Putamen (tissue), 1 donor: ENCODE measurements at regions not wholly inside any gene's neighbourhood (a gene's known extent, or its start where the extent isn't known, plus 50 kb on each side); places are given as distances from the start of the nearest gene placed in this dataset.

Experiments used
- DNase-seq: peaks from one replicate; pipeline ENCODE4 v3.0.0-alpha.2; 2016; ENCODE audit warnings: low spot score

DNA sequence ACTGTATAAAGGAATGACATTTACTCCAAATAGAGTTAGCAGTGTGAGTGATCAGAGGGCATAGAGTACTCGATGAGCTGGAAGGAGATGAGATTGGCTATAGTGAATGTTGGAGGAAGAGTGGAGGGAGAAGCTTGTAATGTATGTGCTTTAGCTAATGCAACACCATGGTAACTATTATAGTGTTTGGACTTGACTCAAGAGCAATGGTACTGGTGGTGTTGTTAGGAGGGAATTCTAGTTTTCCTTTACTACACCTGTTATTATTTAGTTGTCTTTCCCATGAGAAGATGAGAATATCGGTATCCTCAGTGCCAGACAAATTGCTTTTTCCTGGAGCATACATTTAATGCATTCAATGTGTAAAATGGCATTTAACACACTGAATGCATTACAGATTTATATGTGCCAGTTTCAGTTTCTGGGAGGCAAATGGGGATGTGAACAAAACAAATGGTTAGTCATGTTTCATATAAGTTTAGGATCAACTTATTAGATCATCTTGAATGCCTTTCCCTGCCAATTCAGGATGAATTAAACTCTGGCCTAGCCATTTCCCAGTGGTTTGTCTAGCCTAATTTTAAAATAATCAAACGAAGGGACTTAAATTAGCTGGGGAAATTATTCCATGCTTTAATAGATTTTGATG lies 291.1 kb upstream of the ADAMTS5 start:
- DNase-seq = no peak

DNA sequence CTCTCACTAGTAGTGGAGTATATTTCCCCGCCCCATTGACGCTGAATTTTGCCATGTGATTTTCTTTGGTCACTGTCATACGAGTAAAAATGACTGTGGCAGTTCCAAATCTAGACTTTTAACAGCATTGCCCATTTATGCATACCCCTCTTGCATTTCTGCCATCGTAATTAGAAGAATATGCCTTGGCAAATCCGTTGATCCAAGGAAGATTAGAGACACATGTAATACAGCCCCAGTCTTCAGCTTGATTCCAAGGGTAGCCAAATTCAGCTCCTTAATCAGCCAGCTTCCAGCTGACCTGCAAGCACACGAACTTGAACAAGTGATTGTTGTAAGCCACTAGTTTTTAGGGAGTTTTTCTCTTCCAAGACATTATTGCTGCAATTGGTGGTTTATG lies 290.3 kb upstream of the ADAMTS5 start:
- no peak for DNase-seq

DNA sequence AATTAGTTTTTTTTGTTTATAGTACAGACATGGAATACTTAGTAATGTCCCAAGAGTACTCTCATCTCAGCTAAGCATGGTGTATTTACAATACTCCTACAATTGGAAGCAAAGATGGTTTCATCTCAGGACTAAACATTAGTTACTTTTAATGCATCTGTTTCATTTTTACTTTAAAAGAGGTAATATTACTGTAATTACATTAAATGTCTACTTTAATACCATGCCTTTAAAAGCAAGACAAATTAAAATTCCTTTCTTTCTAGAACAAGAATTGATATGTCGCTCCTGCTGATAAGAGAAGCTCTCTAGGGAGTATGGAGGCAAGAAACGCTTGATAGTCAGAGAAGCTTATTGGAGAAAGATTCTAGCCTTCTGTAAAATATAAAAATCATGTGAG lies 284.9 kb upstream of the ADAMTS5 start:
- DNase-seq = no peak

DNA sequence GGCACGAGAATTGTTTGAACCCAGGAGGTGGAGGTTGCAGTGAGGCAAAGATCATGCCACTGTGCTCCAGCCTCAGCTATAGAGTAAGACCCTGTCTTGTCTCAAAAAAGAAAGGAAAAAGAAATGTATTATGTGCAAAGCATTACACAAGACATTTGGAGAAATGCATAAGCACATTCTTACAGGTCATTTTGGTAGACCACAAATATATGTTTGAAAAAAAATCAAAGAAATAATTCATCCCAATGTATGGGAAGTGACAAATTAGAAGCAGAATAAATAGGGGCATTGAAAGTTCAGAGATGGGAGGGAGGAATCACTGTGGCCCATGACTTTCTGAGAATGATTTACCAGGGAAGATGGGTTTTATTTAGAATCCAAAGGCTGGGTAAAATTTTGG lies 283.5 kb upstream of the ADAMTS5 start:
- DNase-seq = no peak

DNA sequence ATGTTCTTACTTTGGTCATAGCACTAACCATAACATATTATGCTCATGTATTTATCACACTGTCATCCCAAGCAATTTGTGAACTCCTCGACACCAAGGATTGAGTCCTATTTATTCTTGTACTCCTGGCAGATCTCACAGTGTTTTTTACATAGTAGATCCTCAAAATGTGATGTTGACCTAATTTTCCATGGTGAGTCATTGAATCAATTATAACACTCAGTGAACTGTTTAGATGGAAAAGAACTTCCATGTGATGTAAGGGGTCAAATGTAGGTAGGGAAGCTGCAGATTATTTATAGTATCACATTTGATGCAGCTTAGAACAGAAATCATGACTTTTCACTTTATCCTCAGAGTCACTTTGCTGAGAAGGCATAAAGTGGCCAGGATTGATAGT lies 281.9 kb upstream of the ADAMTS5 start:
- peak; percentile 69 for DNase-seq

DNA sequence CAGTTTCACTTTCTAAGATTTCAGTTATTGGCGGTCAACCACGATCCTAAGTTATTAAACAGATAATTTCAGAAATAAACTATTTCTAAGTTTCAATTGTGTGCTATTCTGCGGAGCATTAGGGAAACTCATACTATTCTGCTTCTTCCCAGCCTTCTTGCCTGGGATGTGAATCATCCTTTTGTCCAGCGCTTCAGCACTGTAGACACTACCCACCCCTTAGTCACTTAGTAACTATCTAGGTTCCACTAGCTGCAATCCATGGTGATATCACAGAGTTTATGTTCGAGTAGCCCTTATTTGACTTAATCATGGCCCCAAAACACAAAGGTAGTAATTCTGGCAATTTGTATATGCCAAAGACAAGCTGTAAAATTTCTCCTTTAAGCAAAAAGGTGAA lies 279.9 kb upstream of the ADAMTS5 start:
- no peak for DNase-seq

DNA sequence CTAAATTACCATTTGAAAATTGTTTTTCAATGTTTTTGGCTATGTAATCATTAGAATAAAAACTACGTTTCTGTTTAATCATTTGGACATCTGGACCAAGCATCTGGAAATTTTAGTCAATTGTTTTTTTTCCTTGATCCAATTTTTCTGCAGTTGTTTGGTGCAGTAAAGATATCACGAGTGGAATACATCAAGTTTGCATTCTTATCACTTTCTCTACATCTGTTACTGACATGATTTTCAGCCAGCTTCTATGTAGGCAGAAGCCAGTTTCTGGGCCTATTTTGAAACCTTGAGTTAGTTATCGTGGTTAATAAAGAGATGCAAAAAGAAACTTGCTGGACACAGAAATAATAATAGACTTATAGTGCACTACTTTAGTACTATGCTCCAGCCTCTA lies 277.9 kb upstream of the ADAMTS5 start:
- no peak for DNase-seq

DNA sequence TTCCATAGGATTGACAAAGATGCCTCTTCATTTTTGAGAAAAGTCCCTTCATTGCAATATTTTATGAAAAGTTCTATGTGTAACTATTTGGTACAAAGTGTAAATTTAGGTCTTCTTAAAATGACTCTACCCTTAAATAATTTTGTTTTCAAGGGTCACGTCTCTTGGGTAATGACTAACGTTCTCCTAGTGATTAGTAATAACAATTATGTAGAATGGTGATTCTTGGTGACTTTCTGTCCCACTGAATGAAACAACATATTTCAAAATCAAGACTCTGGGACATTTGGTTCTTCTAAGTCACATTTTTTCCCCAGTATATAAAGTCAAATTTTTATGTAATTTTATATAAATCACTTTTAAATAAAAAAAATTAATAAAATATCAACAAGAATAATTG lies 277.5 kb upstream of the ADAMTS5 start:
- no peak for DNase-seq

DNA sequence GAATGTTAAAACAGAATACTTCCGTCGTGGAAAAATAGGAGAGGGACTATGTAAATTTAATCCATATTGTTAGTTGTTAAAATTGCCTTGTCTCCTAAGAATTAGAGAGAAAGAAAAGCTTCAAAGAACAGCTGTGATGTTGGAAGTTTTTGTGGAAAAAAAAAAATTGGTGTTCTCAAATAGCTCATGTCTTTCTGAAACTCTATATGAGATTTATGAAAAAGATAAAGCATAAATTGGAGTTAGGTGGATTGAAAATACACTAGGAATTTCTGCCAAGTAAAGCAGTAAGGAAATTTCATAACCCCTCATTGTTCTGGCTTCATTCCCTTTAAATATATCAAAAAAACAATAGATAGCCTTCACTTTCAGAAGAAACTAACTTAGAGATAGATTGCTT lies 274.0 kb upstream of the ADAMTS5 start:
- DNase-seq = no peak

DNA sequence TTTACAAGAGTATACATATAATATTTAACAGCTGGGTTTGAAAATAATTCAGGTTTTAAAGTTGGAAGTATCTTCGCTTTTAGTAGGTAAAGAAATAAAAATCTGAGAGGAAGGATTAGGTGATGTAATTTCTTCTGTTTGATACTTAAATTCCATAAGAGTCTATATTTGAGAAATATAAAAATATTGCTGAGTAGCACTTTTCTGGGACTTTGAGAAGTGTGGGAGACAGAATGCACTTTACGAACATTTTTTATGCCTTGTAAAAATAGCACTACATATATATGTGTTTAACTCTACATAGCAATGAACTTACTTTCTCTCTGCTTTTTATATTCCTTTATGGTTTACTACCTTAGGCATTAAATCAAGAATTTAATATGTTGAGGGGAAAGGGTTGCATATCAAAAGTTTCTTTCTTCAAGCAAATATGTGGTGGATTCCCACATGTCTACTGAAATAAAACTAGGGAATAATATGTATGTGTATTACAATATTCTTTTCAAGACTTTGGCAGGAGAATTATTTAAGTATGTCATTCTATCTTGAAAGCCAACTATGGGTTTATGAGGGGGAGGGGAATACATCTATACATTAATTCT lies 266.7 kb upstream of the ADAMTS5 start:
- DNase-seq = no peak

DNA sequence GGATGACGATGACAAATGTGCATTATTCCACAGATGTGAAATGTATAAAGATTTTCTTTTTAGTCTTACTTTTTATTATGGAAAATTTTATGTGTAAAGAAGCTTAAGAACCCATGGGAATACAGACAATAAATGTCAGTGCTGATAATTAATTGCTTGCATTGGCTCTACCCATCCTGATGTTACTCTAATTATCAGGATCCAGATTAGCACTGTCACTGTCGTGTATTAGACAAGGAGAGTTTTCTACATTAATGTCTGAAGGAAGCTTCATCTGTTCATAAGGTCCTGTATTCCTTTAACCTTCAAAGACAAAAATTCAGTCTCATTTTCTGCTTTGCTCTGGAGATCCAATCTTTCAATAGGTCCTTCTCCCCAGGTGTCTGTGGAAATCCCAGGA lies 259.1 kb upstream of the ADAMTS5 start:
- DNase-seq = no peak

DNA sequence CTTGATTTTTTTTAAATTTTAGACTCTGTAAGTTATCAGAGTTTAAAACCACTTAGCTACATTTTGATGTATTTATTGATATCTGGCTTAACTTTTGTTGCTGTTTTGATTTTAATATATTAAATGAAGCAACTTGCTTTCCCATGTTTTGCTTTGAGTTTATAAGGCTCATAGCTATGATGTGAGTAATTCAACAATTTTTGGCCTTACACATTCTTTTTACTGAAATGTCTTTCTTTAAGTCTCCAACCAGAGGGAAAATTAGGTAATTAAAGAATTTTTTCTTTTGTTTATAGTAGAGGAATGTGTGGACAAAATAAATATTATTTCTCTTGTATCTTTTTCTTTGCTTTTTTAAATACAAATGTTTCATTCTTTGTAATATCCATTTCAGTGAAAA lies 258.3 kb upstream of the ADAMTS5 start:
- DNase-seq = no peak

DNA sequence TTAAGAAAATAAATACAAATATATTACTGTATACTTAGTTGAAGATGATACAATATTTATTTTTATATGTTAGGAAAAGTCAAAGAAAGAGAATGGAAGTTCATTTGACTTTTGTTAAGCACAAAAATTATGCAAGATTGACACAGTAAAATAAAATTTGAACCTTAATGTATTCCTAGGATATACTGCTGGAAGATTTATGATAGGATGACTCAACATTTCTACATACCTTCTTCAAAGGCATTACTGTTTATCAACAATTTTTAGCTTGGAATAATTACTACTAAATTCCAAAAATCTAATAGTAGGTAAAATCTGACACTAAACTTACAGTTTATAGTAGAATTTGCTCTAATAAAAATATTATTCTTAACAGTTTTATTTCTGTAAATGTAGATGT lies 257.3 kb upstream of the ADAMTS5 start:
- no peak for DNase-seq

DNA sequence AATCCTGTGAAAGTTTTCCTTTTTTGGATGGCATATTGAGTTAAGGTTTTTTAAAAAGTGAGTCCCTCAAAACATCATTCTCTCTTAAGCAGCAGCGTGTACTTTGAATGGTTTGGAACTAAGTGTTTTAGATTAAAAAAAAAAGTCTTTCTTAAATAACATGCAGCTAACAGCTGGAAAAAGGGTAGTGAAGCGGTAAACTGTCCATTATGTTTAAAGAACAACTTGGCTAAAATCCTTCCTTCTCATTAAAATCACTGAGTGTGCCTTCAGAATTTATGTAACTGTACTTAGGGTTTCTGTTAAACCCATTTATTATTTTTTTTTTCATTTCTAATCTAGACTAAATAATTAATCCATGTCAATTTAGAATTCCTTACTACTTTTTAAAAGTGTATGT lies 254.2 kb upstream of the ADAMTS5 start:
- no peak for DNase-seq

DNA sequence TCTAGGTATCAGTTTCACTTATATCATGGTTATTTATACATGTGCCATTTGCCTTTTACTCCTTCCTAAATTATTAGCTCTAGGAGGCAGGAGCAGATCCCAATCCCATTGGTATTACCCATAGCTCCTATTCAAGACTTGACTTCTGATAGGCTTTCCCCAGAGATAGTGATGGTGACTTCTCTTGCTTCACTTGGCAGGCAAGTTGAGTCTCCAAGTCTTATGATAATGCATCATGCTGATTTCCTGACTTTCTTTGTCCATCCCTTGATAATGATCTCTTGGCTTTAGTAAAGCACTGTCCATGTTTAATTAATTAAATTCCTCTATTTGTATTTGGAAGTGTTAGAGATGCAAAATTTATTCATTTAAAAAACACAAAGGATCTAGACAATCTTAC lies 253.5 kb upstream of the ADAMTS5 start:
- no peak for DNase-seq

DNA sequence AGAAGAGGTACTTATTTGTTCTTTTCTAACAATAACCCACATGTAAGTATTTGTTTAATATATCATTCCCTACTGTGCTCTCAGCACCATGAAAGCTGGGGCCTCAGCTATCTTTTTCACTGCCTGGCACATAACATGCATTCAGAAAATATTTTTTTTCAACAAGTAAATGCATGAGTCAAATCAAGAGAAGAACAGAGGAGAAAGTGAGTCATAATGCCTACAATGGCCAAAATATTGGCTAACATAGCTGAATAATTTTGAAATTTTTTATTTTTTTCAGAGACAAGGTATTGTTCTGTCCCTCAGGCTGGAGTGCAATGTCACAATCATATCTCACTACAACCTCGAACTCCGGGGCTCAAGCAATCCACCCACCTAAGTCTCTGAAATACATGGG lies 252.2 kb upstream of the ADAMTS5 start:
- DNase-seq = no peak

DNA sequence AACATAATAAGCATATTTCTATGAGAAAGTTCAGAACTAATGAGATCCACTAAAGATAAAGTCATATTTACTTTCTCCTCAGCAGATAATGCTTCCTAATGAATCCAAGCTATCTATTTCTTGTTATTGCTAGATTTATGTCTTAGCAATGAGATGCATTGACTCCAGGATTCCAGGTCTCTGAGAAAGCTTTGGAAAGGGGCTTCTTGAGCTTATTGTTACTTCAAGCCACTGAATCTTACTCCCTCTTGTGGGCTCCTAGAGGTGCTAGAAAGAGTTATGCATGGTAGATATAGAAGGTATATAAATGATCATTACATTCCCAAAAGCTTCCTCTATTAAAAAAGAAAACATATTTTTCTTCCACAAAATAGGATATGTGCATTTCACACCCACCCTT lies 246.4 kb upstream of the ADAMTS5 start:
- DNase-seq = no peak

DNA sequence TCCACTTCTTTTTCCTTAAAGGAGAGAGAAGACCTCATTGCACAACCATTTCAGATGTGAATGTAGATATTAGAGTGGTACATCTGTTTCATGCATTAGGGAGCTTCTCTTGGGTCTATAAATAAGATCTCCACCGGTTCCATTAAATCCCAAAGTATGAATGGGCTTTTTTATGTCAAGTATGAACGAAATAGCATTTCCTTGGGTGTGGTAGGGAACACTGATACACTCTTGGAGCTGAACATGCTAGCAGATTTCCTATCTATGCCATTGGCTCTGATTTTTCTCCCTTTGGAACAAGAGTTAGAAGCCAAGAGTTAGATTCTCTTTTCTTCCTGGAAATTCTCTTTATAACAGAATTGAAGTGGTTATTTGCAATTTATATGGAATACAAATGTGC lies 245.6 kb upstream of the ADAMTS5 start:
- no peak for DNase-seq

DNA sequence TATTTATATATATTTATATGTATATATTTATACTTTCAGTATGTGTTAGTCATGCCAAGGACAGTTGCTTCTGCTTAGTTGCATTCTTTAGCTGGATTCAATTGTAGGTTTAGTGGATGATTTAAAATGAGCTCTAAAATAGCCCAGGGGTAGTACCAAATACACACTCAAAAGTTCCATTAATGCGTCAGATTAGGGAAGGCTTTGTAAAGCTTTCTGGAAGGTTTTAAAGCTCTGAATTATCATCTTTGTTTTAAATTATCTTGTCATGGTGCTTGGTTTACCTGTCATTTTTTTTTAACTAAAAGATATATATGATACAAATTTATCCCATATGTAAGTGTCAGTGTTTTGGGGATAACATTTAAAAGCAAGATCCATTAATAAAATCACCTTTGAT lies 242.7 kb upstream of the ADAMTS5 start:
- DNase-seq = no peak

DNA sequence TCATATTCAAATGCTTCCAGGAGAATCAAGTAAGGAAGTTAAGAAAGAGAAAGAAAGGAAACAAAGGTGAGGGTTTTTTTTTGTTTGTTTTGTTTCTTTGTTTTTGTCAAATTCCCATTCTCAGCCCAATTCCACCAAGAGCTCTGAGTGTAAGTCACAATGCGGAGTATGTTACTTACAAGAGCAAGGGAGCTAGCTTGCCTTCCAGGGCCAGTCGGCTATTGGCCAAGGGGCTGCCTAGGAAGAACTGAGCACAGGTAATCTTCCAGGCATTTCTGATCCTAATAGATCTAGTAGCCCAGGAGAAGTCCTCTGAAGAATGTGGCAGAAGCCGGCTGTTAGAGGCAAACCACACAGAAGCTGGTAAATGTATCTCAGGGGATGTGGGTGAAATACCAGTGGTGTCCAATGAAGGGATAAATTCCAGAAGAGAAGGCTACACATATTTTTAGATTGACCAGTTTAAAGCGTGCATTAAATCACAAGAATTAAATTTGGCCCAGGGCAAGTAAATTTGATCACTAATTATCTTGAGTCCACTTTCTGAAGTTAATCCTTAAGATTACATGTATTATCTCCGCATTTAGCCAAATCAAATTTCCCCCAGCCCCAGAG lies 239.6 kb upstream of the ADAMTS5 start:
- no peak for DNase-seq

DNA sequence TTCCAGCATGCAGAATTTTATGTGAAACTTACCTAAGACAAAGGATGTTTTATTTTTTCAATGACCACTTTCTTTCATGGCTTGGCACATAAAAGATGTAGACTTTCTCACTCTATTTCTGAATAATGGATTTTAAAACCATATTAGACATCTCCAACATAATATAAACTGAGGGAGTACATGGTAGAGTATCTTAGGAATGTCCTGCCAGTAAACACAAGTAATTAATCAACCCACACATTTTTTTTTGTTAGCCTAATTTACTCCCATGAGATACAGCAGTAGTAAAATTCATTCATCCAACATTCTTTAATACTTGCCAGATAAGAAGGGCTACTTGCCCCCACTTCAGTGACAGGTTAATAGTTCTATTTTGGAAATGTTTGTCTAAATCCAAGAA lies 235.4 kb upstream of the ADAMTS5 start:
- DNase-seq = no peak

DNA sequence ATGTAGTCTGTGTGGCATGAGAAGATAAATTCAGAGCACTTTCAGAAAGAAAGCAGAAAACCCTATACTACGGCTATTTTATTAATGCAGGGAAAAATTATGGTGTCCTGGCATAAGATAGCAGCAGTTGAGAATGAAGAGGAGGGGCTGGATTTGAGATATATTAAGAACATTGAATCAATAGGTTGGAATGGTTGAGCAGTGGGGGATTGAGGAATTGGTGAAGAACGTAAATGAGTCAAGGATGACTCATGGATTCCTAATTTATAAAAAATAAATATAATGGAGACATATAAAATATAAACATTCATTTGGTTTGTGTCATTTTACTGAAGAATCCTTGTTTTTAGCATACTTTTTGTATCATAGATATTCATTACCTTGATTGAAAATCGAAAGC lies 234.3 kb upstream of the ADAMTS5 start:
- no peak for DNase-seq

DNA sequence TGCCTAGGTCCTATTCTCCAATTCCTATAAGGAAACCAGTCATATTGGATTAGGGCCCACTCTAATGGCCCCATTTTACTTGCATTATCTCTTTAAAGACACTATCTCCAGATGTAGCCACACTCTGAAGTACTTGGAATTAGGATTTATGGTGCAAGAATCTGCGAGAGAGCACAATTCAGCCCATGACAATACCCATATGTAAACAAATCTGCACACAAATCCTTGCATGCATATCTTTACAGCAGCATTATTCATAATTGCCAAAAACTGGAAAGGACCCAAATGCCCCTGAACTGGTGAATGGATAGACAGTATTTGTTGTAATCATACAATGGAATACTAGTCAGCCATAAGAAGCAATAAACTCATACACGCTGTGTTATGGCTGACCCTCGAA lies 229.8 kb upstream of the ADAMTS5 start:
- DNase-seq = no peak
